MG63 (cell line): ENCODE measurements at regions not wholly inside any gene's neighbourhood (a gene's known extent, or its start where the extent isn't known, plus 50 kb on each side); places are given as distances from the start of the nearest gene placed in this dataset.

Experiments used
- DNase-seq: peaks from one replicate; pipeline ENCODE4 v3.0.0-alpha.2; 2020
- H3K27me3 ChIP-seq: fragments of 250-450 bp; sonication (Bioruptor Pico); 2 replicates; pipeline ENCODE4 v1.5.1; 2020; ENCODE audit warnings: mild to moderate bottlenecking, moderate library complexity
- H3K36me3 ChIP-seq: fragments of 250-450 bp; sonication (Bioruptor Pico); 2 replicates; pipeline ENCODE4 v1.5.1; 2020; ENCODE audit warnings: mild to moderate bottlenecking, moderate library complexity
- H3K4me3 ChIP-seq: fragments of 250-450 bp; sonication (Bioruptor Pico); 2 replicates; pipeline ENCODE4 v1.5.1; 2020; ENCODE audit warnings: mild to moderate bottlenecking, moderate library complexity
- H3K9me3 ChIP-seq: fragments of 250-450 bp; sonication (Bioruptor Pico); 2 replicates; pipeline ENCODE4 v1.5.1; 2020; ENCODE audit warnings: mild to moderate bottlenecking, moderate library complexity

- Histone ChIP-seq H3K4me3 (no peak overlapping the region), H3K9me3 (no peaks in the 10 kb centered on the region), H3K36me3 (no peaks in the 10 kb centered on the region), H3K27me3 (no peaks in the 10 kb centered on the region; the same call in 1 of the 2 replicates)
- no peak for DNase-seq
Observed at GRCh38 chr18:75133721-75134610, 75.0 kb downstream of the PTGR3 start.

GRCh38 chr18:75132931-75133525 is 75.9 kb downstream of the PTGR3 start:
- no peak for DNase-seq
- no peaks in the 10 kb centered on the region; the same call in 1 of the 2 replicates for H3K27me3 ChIP-seq
- H3K4me3 ChIP-seq: no peak overlapping the region
- no peaks in the 10 kb centered on the region for H3K9me3 ChIP-seq
- no peaks in the 10 kb centered on the region for H3K36me3 ChIP-seq

GRCh38 chr18:75132098-75132870 is 76.7 kb downstream of the PTGR3 start:
- DNase-seq: no peak
- no peaks in the 10 kb centered on the region for H3K9me3 ChIP-seq
- H3K36me3 ChIP-seq: no peaks in the 10 kb centered on the region
- no peaks in the 10 kb centered on the region; the same call in 1 of the 2 replicates for H3K27me3 ChIP-seq
- no peak overlapping the region for H3K4me3 ChIP-seq

DNA sequence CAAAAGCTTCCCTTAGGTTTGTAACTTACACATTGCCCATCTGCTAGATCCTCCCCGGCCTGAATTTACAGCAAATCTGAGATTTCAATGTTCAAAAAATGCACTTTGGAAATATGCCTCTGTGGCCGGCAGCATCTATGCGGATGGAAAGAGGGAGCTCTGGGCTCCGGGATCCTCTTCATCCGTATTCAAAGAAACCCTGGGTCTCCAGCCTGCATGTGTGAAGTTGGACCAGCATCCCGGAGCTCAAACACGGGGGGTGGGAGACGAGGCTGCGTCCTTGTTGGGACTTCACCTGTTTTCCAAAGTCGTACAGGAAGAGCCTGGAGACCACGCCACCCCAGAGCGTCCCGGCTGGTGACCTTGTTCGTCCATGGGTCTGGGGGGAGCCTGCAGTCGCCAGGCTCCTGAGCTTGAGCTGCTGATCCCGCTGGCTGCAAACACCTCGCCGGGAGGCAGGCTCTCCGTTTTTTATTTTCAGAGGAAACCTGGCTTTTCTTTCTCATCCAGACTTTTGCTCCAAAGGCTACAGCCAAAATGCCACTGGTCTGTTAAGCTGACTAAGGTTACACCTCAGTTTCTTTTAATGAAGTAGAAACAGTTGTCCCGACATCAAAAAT is 77.4 kb downstream of the PTGR3 start:
- Histone ChIP-seq H3K9me3 (no peaks in the 10 kb centered on the region), H3K36me3 (no peaks in the 10 kb centered on the region), H3K27me3 (no peaks in the 10 kb centered on the region; the same call in 1 of the 2 replicates), H3K4me3 (peak overlapping the region; percentile 10; the same call in 1 of the 2 replicates)
- no peak for DNase-seq

DNA sequence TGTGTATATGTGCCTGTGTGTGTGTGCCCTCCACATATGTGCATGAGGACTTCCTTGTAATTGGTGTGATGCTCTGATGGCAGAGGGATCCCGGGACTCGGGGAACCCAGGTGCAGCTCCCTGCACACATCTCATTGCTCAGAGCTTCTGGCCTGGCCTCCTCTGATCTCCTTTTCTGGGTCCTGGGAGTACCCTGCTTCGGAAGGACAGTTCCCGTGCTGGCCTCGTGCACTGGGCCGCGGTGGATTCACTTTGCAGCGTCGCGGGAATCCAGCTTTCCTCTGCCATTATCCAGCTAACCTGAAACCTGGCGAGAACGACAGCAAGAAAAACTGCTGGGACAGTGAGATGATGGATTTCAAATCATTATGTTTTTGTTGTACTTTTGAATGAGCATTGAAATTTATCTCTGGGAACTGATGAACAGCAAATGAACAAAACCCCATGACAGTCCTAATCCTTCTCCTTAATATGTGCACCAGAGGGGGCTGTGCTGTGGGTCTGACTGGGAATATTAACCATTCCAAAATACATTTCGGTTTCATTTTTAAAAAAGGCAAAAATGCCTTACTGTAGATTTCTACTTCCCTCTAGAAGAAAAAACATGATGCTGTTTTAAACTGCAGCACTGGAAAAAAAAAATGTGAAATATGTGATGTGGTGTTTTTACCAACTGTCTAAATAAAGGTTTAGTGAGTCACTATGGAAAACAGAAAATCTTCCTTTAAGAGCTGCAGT is 78.2 kb downstream of the PTGR3 start:
- Histone ChIP-seq H3K9me3 (no peaks in the 10 kb centered on the region), H3K36me3 (no peaks in the 10 kb centered on the region), H3K4me3 (peak overlapping the region; percentile 10; the same call in 1 of the 2 replicates), H3K27me3 (no peaks in the 10 kb centered on the region; the same call in 1 of the 2 replicates)
- DNase-seq: no peak

DNA sequence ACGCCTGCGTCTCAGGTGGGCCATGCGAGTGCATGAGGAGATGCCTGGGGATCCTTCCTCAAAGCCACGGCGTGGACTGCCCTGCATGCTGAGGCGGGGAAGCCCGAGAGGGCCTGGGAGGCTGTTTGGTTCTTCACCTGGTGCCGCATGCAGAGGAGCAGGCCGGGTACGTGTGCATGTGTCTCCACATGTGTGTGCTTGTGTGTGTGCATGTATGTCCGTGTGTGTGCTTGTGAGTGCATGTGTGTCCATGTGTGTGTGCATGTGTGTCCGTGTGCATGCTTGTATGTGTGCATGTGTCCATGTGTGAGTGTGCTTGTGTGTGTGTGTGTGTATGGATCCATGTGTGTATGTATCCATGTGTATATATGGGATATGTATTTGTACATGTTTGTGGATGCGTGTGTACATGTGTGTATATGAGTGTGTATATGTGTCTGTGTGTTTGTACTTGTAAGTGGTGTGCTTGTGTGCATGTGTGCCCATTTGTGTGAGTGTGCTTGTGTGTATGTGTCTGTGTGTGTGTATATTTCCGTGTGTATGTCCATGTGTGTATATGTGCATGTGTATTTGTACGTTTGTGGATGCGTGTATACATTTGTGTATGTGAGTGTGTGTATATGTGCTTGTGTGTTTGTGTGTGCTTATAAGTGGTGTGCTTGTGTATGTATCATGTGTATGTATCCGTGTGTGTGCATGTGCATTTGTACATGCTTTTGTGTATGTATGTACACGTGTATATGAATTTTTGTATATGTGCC is 79.0 kb downstream of the PTGR3 start:
- DNase-seq: no peak
- H3K36me3 ChIP-seq: no peaks in the 10 kb centered on the region
- H3K27me3 ChIP-seq: no peaks in the 10 kb centered on the region; the same call in 1 of the 2 replicates
- H3K4me3 ChIP-seq: no peak overlapping the region
- H3K9me3 ChIP-seq: no peaks in the 10 kb centered on the region

DNA sequence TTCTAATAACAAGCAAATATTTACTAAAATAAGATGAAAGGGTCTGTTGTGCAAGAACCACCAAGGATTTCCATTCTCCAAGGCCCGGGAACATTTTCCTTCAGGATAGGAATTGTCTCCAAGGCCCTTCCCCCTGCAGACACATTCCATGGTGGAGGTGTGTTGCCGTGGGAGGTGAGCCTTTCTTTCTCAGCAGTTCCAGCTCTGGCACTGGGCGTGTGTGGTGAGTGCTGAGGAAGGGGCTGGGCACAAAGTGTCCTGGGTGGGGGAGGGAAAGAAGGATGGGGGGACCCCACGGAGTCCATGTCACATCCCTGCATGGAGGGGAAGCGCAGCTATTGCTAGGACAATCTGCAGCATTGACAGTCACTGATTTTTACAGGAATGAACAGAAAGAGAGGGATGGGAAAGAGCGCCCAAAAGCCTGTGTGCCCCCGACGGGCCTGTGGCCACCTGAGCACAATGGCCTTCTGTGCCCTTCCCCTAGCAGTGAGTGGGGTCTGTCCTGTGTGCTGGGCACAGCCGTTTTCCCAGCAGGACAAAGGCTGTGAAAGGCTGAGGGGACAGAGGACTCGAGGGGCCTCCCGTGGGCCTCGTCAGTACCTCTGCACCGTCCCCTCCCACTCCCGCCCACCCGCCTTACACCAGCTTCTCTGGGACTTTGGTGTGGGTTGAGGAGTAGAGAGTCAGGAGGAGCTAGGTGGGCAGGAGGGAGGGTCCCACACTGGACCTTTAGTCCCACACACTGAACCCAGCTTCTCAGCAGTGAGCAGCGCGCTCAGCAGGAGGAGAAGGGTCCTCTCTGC is 79.8 kb downstream of the PTGR3 start:
- no peaks in the 10 kb centered on the region for H3K9me3 ChIP-seq
- no peak for DNase-seq
- H3K27me3 ChIP-seq: no peaks in the 10 kb centered on the region; the same call in 1 of the 2 replicates
- H3K36me3 ChIP-seq: no peaks in the 10 kb centered on the region
- H3K4me3 ChIP-seq: no peak overlapping the region

- no peaks in the 10 kb centered on the region; the same call in 1 of the 2 replicates for H3K27me3 ChIP-seq
- H3K9me3 ChIP-seq: no peaks in the 10 kb centered on the region
- H3K36me3 ChIP-seq: no peaks in the 10 kb centered on the region
- H3K4me3 ChIP-seq: no peak overlapping the region
- DNase-seq: no peak
Observed at GRCh38 chr18:75128051-75128605, 80.8 kb downstream of the PTGR3 start.

GRCh38 chr18:75127143-75128021 is 81.6 kb downstream of the PTGR3 start:
- H3K27me3 ChIP-seq: no peaks in the 10 kb centered on the region
- H3K4me3 ChIP-seq: no peak overlapping the region
- DNase-seq: no peak
- no peaks in the 10 kb centered on the region for H3K36me3 ChIP-seq
- no peaks in the 10 kb centered on the region for H3K9me3 ChIP-seq

- no peak overlapping the region for H3K4me3 ChIP-seq
- DNase-seq: no peak
- H3K9me3 ChIP-seq: no peaks in the 10 kb centered on the region
- no peaks in the 10 kb centered on the region for H3K36me3 ChIP-seq
- H3K27me3 ChIP-seq: no peaks in the 10 kb centered on the region
Observed at GRCh38 chr18:75125382-75126331, 83.3 kb downstream of the PTGR3 start.

DNA sequence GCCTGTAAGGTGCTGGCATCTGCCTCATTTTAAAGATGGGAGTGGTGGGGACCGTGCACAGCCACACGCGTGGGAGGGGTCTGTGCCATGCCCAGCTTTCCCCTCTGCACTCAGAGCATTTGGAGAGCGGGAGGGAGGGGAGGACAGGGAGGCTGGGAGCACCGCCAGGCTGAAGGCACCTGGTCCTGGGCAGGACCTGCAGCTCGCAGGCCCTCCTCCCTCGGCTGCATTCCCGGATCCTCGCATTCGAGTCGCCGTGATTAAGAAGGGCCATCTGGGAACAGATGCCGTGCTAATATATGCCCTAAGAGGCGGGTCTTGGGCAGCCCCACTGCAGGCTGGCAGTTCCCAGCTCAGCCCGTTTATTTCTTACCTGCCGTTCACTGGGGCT is 84.0 kb downstream of the PTGR3 start:
- H3K36me3 ChIP-seq: no peaks in the 10 kb centered on the region
- no peak for DNase-seq
- H3K27me3 ChIP-seq: no peaks in the 10 kb centered on the region
- H3K4me3 ChIP-seq: no peak overlapping the region
- H3K9me3 ChIP-seq: no peaks in the 10 kb centered on the region

DNA sequence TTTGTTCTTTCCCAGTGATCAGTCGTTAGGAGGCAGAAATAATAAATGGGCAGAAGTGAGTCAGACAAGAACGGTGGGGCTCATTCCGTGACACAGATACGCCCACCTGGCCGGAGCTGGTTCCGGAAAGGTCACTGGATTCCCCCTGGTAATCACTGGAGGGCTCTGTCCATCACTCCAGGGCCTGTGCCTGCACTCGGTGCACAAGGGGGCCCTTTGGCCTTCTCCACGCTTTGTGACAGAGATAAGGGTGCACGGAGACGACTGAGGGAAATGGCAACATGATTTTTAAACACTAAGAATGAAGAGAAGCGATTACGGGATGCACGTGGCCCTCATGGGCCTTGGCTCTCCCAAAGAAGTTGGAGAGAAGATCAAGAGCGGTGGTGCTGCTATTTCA is 84.4 kb downstream of the PTGR3 start:
- Histone ChIP-seq H3K4me3 (no peak overlapping the region), H3K27me3 (no peaks in the 10 kb centered on the region), H3K36me3 (no peaks in the 10 kb centered on the region), H3K9me3 (no peaks in the 10 kb centered on the region)
- DNase-seq: no peak

DNA sequence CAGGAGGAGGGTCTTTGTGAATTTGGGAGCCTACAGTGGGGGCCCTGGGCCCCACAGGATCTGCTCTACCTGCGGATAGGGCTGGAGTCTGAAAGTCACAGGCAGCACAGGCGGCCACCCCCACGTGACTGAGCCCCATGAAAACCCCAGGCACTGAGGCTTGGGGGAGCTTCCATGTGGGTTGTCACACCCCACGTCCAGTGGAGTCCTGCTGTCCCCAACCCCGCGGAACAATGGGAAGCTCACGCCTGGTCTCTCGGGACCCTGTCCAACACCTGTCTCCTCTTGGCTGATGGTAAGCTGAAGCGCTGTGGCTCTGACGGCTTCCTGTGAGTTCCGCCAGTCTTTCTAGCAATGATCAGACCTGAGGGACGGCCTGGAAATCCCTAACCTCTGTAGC is 85.8 kb downstream of the PTGR3 start:
- H3K27me3 ChIP-seq: no peaks in the 10 kb centered on the region
- no peak for DNase-seq
- H3K9me3 ChIP-seq: no peaks in the 10 kb centered on the region
- H3K4me3 ChIP-seq: no peak overlapping the region
- H3K36me3 ChIP-seq: no peaks in the 10 kb centered on the region
